HEK293 (cell line): ENCODE measurements at regions not wholly inside any gene's neighbourhood (a gene's known extent, or its start where the extent isn't known, plus 50 kb on each side); places are given as distances from the start of the nearest gene placed in this dataset.

Experiments used
- ZNF157 ChIP-seq: fragments of 450-650 bp; formaldehyde crosslinking; IDR thresholded peaks from 2 replicates; pipeline ENCODE4 v1.5.1; 2016; ENCODE audit warnings: missing biosample characterization, missing genetic modification characterization
- ZNF274 ChIP-seq, 2 experiments: fragments of 200-500 bp in 1 of 2; fragments of 450-650 bp in 1 of 2; sonication (Bioruptor generic) in 1 of 2; formaldehyde crosslinking in 1 of 2; IDR thresholded peaks; 2 replicates each; pipeline versions ENCODE4 v1.5.1 to v1.6.1; 2014 to 2016; ENCODE audit warnings: borderline replicate concordance in 1 of 2, inconsistent platforms in 1 of 2, low read length in 1 of 2, missing biosample characterization in 1 of 2, missing genetic modification characterization in 1 of 2
- ZNF585B ChIP-seq: fragments of 450-650 bp; formaldehyde crosslinking; IDR thresholded peaks from 2 replicates; pipeline ENCODE4 v1.5.1; 2016; ENCODE audit warnings: missing biosample characterization, missing genetic modification characterization
- TF ChIP-seq, protein P1 (sequence below): fragments of 450-650 bp; formaldehyde crosslinking; IDR thresholded peaks from 2 replicates; pipeline ENCODE4 v1.5.1; 2016; ENCODE audit warnings: missing biosample characterization, missing genetic modification characterization
- TF ChIP-seq, protein P2 (sequence below): fragments of 450-650 bp; formaldehyde crosslinking; IDR thresholded peaks from 2 replicates; pipeline ENCODE4 v1.5.1; 2016; ENCODE audit warnings: missing biosample characterization, missing genetic modification characterization, borderline replicate concordance

DNA sequence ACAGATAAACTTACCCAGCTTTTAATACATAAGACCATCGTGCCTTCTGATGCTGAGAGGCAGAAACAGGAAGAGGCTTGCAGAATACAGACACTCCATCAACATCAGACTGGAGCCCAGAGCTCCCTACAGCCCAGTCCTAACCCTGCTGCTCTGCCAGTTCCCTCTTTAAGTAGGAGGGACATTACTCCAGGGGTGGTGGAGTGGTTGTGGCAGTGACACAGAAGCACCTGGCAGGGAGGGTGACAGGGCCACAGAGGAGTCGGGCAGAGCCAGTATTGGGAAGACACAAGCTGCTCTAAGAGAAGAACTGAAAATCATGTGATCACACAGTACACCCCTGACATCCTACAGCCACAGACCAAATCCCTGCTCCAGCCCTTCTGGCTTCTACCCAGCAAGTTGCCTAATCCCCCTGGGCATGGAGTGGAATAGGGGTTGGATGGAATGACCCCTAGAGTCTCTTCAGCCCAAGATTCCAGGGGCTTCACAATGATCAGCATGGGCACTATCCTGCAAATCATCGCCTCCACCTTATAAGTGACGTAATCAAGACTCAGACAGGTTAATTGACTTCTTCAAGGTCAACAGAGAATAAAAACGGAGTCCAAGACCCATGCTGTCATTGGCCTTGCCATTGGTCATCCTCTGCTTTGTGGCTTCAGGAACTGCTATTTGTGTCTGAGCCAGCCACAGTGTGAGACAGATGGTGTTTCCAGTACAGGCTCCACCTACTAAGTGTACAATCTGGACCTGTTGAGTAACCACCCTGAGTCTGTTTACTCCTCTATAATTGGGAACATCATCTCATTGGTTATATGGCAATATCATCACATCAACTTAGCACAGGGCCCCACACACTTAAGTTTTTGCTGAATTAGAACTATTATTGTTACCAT lies 61.1 kb upstream of the ZMIZ1 start:
- TF ChIP-seq, protein P1, sequence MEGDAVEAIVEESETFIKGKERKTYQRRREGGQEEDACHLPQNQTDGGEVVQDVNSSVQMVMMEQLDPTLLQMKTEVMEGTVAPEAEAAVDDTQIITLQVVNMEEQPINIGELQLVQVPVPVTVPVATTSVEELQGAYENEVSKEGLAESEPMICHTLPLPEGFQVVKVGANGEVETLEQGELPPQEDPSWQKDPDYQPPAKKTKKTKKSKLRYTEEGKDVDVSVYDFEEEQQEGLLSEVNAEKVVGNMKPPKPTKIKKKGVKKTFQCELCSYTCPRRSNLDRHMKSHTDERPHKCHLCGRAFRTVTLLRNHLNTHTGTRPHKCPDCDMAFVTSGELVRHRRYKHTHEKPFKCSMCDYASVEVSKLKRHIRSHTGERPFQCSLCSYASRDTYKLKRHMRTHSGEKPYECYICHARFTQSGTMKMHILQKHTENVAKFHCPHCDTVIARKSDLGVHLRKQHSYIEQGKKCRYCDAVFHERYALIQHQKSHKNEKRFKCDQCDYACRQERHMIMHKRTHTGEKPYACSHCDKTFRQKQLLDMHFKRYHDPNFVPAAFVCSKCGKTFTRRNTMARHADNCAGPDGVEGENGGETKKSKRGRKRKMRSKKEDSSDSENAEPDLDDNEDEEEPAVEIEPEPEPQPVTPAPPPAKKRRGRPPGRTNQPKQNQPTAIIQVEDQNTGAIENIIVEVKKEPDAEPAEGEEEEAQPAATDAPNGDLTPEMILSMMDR: no peak
- no peak for TF ChIP-seq ZNF157 (tag by site-specific recombination)
- TF ChIP-seq, protein P2, sequence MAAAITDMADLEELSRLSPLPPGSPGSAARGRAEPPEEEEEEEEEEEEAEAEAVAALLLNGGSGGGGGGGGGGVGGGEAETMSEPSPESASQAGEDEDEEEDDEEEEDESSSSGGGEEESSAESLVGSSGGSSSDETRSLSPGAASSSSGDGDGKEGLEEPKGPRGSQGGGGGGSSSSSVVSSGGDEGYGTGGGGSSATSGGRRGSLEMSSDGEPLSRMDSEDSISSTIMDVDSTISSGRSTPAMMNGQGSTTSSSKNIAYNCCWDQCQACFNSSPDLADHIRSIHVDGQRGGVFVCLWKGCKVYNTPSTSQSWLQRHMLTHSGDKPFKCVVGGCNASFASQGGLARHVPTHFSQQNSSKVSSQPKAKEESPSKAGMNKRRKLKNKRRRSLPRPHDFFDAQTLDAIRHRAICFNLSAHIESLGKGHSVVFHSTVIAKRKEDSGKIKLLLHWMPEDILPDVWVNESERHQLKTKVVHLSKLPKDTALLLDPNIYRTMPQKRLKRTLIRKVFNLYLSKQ: no peak
- TF ChIP-seq ZNF585B (tag by site-specific recombination): no peak
- no peak for TF ChIP-seq ZNF274 (IDR thresholded peaks at IDR 0.05; ENCODE audit: low read length)
- TF ChIP-seq ZNF274 (tag by site-specific recombination; IDR thresholded peaks at IDR 0.05; ENCODE audit: borderline replicate concordance): no peak
